A549 (cell line): ENCODE measurements at regions not wholly inside any gene's neighbourhood (a gene's known extent, or its start where the extent isn't known, plus 50 kb on each side); places are given as distances from the start of the nearest gene placed in this dataset.

ENCODE experiments used
- ATAC-seq, 2 experiments: fragments of 200-7000 bp in 1 of 2; fragments of >200 bp in 1 of 2; cut with Nextera tagmentation in 1 of 2; cut with Tn5 transposase in 1 of 2; 3 replicates each; pipeline versions ENCODE4 v1.8.0 to v1.9.1; 2018 to 2020; ENCODE audit warnings: mild to moderate bottlenecking in 1 of 2, moderate library complexity in 1 of 2
- CTCF ChIA-PET: fragments of 300-600 bp; sonication (Branson Sonifier 250); formaldehyde crosslinking; extraction: SDS; loops from one replicate; lab custom pipeline; 2021; ENCODE audit warnings: antibody characterized with exemption, inconsistent platforms; lab: Yijun Ruan, JAX
- POLR2A ChIA-PET: fragments of 350-600 bp; formaldehyde crosslinking; extraction: SDS; loops from one replicate; lab custom pipeline; 2021; ENCODE audit warnings: antibody characterized with exemption, inconsistent platforms; lab: Yijun Ruan, JAX
- DNase-seq, 2 experiments: peaks; one replicate each; pipeline versions ENCODE4 v3.0.0 to v3.0.0-alpha.2; 2011 to 2016; ENCODE audit warnings: low read depth in 1 of 2, low spot score in 1 of 2
- FAIRE-seq: peaks from 2 replicates; lab custom pipeline; 2011; peaks lifted over from hg19 to GRCh38; lab: Jason Lieb, UNC
- H3K27ac ChIP-seq, 2 experiments: fragments of >200 bp; sonication (Bioruptor Twin); formaldehyde crosslinking; 3 replicates each; pipeline ENCODE4 v1.5.1; 2016 to 2017
- H3K4me1 ChIP-seq: fragments of >200 bp; sonication (Bioruptor Twin); formaldehyde crosslinking; 3 replicates; pipeline ENCODE4 v1.6.1; 2016
- H3K4me2 ChIP-seq: fragments of >200 bp; sonication (Bioruptor Twin); formaldehyde crosslinking; 3 replicates; pipeline ENCODE4 v1.6.1; 2016
- H3K4me3 ChIP-seq: fragments of >200 bp; sonication (Bioruptor Twin); formaldehyde crosslinking; 3 replicates; pipeline ENCODE4 v1.5.1; 2016
- H3K9me3 ChIP-seq: fragments of >200 bp; sonication (Bioruptor Twin); formaldehyde crosslinking; 3 replicates; pipeline ENCODE4 v1.6.1; 2016
- CBX8 ChIP-seq: fragments of 200-600 bp; sonication (generic); IDR thresholded peaks from 2 replicates; pipeline ENCODE4 v1.6.1; 2016
- CHD2 ChIP-seq: fragments of 150-350 bp; IDR thresholded peaks from 2 replicates; pipeline ENCODE4 v1.6.1; 2014; ENCODE audit warnings: low read length; ENCODE audit not compliant: partially characterized antibody
- EHMT2 ChIP-seq: fragments of 200-600 bp; sonication (generic); IDR thresholded peaks from 2 replicates; pipeline ENCODE4 v1.6.1; 2016; ENCODE audit warnings: antibody characterized with exemption, low read depth, mild to moderate bottlenecking, moderate library complexity
- EP300 ChIP-seq, 2 experiments: fragments of >200 bp; sonication (Bioruptor Twin); formaldehyde crosslinking; IDR thresholded peaks; 2 replicates in 1 of 2; 3 replicates in 1 of 2; pipeline ENCODE4 v1.6.1; 2016 to 2017
- ESRRA ChIP-seq: fragments of 150-350 bp; IDR thresholded peaks from 2 replicates; pipeline ENCODE4 v1.6.1; 2014; ENCODE audit warnings: mild to moderate bottlenecking, low read length, borderline replicate concordance
- HDAC2 ChIP-seq: fragments of 200-600 bp; sonication (generic); IDR thresholded peaks from 2 replicates; pipeline ENCODE4 v1.6.1; 2016
- HEYL ChIP-seq: fragments of 250-450 bp; sonication (Bioruptor Pico); IDR thresholded peaks from 2 replicates; pipeline ENCODE4 v1.8.0; 2021; ENCODE audit warnings: mild to moderate bottlenecking, moderate library complexity
- HOXA7 ChIP-seq: fragments of 250-450 bp; sonication (Bioruptor Pico); IDR thresholded peaks from 2 replicates; pipeline ENCODE4 v1.5.0; 2020; ENCODE audit warnings: mild to moderate bottlenecking, moderate library complexity
- HOXB13 ChIP-seq: fragments of 250-450 bp; sonication (Bioruptor Pico); IDR thresholded peaks from 2 replicates; pipeline ENCODE4 v1.5.0; 2020; ENCODE audit warnings: low read depth, mild to moderate bottlenecking, moderate library complexity
- HOXB5 ChIP-seq: fragments of 250-450 bp; sonication (Bioruptor Pico); IDR thresholded peaks from 2 replicates; pipeline ENCODE4 v1.5.0; 2020; ENCODE audit warnings: mild to moderate bottlenecking, moderate library complexity
- KDM1A ChIP-seq: fragments of 200-600 bp; sonication (generic); IDR thresholded peaks from 2 replicates; pipeline ENCODE4 v1.6.1; 2016; ENCODE audit warnings: low read depth, mild to moderate bottlenecking
- MAFK ChIP-seq: fragments of 450-650 bp; IDR thresholded peaks from 2 replicates; pipeline ENCODE4 v1.6.1; 2014; ENCODE audit not compliant: partially characterized antibody
- MYC ChIP-seq: IDR thresholded peaks from 2 replicates; pipeline ENCODE4 v1.6.1; 2012; ENCODE audit warnings: mild to moderate bottlenecking, inconsistent platforms, low read length, improper control_type of control experiment, borderline replicate concordance
- NFE2L2 ChIP-seq: fragments of 150-350 bp; conservative IDR thresholded peaks from 2 replicates; pipeline ENCODE4 v1.6.1; 2014; ENCODE audit warnings: low read length
- POLR2A ChIP-seq: IDR thresholded peaks from 2 replicates; pipeline ENCODE4 v1.6.1; 2012; ENCODE audit warnings: mild to moderate bottlenecking, low read length
- RAD21 ChIP-seq, 2 experiments: fragments of >200 bp in 1 of 2; sonication (Bioruptor Twin) in 1 of 2; formaldehyde crosslinking in 1 of 2; IDR thresholded peaks in 1 of 2; conservative IDR thresholded peaks in 1 of 2; 2 replicates in 1 of 2; 3 replicates in 1 of 2; pipeline ENCODE4 v1.6.1; 2012 to 2018; ENCODE audit warnings: inconsistent platforms in 1 of 2
- RFX5 ChIP-seq: fragments of 450-650 bp; IDR thresholded peaks from 2 replicates; pipeline ENCODE4 v1.7.1; 2014; ENCODE audit warnings: antibody characterized with exemption, mild to moderate bottlenecking, moderate library complexity
- SMC3 ChIP-seq: fragments of >200 bp; sonication (Bioruptor Twin); formaldehyde crosslinking; IDR thresholded peaks from 3 replicates; pipeline ENCODE4 v1.6.1; 2018; ENCODE audit warnings: inconsistent platforms
- SREBF2 ChIP-seq: fragments of 450-650 bp; IDR thresholded peaks from 2 replicates; pipeline ENCODE4 v1.6.1; 2014; ENCODE audit warnings: mild to moderate bottlenecking, moderate library complexity
- ZC3H11A ChIP-seq: fragments of 450-650 bp; IDR thresholded peaks from 2 replicates; pipeline ENCODE4 v1.6.1; 2014; ENCODE audit warnings: antibody characterized with exemption, mild to moderate bottlenecking
- ZFP36 ChIP-seq: fragments of 450-650 bp; IDR thresholded peaks from 2 replicates; pipeline ENCODE4 v1.6.1; 2014; ENCODE audit warnings: borderline replicate concordance; ENCODE audit not compliant: partially characterized antibody
- WGBS: methylation state at CpG from one replicate; pipeline ENCODE4 v1.1.6; 2017; ENCODE audit errors: missing lambda C conversion rate; 5-methylcytosine and 5-hydroxymethylcytosine counted together
- TF ChIP-seq, protein P1 (sequence below): fragments of 250-450 bp; sonication (Bioruptor Pico); IDR thresholded peaks from 2 replicates; pipeline ENCODE4 v1.5.0; 2021; ENCODE audit warnings: mild to moderate bottlenecking, moderate library complexity, borderline replicate concordance
- TF ChIP-seq, protein P2 (sequence below): IDR thresholded peaks from 2 replicates; pipeline ENCODE4 v1.6.1; 2012
- TF ChIP-seq, protein P3 (sequence below): fragments of >200 bp; sonication (Bioruptor Twin); formaldehyde crosslinking; IDR thresholded peaks from 3 replicates; pipeline ENCODE4 v1.5.1; 2016

DNA sequence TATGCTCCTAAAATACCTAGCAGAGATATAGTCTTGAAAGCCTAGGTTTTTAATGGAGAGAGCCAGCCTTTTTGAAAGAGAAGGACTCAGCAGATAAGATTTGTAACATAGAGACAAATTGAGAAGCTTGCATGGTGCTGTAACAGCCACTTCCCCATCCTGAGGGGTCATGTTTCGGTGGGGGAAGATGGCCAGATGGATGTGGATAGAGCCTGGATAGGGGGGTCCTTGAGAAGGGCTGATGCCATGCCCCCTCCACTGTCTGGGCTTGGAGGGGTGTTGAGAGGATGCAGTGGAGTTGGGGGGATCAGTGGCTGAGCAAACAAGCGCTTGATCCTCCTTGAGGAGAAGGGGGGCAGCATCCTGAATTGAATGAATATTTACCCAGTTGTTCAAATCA lies 178.0 kb upstream of the HS6ST1 start:
- 6% methylated on average over 2 of the region's 2 CpGs for WGBS
- Histone ChIP-seq H3K27ac (no peak overlapping the region), H3K4me3 (no peak overlapping the region), H3K9me3 (no peaks in the 10 kb centered on the region), H3K4me2 (no peak overlapping the region)
- no peak for DNase-seq
- ATAC-seq, result no peak
- POLR2A ChIA-PET, result no interaction called here
- no peak for FAIRE-seq
- TF ChIP-seq, protein P1, sequence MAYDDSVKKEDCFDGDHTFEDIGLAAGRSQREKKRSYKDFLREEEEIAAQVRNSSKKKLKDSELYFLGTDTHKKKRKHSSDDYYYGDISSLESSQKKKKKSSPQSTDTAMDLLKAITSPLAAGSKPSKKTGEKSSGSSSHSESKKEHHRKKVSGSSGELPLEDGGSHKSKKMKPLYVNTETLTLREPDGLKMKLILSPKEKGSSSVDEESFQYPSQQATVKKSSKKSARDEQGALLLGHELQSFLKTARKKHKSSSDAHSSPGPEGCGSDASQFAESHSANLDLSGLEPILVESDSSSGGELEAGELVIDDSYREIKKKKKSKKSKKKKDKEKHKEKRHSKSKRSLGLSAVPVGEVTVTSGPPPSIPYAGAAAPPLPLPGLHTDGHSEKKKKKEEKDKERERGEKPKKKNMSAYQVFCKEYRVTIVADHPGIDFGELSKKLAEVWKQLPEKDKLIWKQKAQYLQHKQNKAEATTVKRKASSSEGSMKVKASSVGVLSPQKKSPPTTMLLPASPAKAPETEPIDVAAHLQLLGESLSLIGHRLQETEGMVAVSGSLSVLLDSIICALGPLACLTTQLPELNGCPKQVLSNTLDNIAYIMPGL (CRISPR knock-in tag), result no peak
- TF ChIP-seq ZC3H11A, result no peak
- TF ChIP-seq, protein P2, sequence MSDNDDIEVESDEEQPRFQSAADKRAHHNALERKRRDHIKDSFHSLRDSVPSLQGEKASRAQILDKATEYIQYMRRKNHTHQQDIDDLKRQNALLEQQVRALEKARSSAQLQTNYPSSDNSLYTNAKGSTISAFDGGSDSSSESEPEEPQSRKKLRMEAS, result no peak
- TF ChIP-seq SMC3, result no peak
- no peak for TF ChIP-seq ESRRA
- TF ChIP-seq EHMT2, result no peak
- TF ChIP-seq HOXA7 (CRISPR knock-in tag), result no peak
- TF ChIP-seq ZFP36, result no peak
- no peak for TF ChIP-seq KDM1A
- no peak for TF ChIP-seq HDAC2
- no peak for TF ChIP-seq CHD2
- TF ChIP-seq SREBF2, result no peak
- no peak for TF ChIP-seq EP300 (IDR thresholded peaks at IDR 0.05)
- TF ChIP-seq, protein P3, sequence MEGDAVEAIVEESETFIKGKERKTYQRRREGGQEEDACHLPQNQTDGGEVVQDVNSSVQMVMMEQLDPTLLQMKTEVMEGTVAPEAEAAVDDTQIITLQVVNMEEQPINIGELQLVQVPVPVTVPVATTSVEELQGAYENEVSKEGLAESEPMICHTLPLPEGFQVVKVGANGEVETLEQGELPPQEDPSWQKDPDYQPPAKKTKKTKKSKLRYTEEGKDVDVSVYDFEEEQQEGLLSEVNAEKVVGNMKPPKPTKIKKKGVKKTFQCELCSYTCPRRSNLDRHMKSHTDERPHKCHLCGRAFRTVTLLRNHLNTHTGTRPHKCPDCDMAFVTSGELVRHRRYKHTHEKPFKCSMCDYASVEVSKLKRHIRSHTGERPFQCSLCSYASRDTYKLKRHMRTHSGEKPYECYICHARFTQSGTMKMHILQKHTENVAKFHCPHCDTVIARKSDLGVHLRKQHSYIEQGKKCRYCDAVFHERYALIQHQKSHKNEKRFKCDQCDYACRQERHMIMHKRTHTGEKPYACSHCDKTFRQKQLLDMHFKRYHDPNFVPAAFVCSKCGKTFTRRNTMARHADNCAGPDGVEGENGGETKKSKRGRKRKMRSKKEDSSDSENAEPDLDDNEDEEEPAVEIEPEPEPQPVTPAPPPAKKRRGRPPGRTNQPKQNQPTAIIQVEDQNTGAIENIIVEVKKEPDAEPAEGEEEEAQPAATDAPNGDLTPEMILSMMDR, result no peak
- TF ChIP-seq MYC, result no peak
- no peak for TF ChIP-seq MAFK
- no peak for TF ChIP-seq HOXB13
- TF ChIP-seq, all 56 proteins: peak for 0
- CTCF ChIA-PET, result interaction anchor here (1.0 kb wide), 2 partner anchors 10 to 27 kb away, joined by 3 read pairs; no protein-coding TSS in a partner anchor
- no peaks in the 10 kb centered on the region for H3K4me1 ChIP-seq

DNA sequence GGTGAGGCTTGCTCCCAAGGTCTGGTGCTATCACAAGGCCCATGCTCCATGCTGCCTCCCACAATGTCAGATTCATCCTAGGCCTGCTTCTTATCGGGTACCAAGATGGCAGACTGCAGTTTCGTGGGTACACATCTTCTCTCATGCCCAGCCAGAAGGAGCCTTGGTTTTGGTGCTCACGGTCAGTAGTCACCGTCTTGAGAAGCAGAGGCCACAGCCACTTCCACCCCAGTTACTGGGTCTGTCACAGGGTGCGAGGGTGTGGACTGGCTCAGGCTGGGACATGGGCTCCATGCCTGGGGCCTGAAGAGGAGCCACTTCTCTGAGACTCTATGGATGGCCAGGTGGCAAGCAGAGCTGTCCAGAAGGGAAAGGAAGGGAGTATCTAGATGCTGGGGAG lies 178.8 kb upstream of the HS6ST1 start:
- Histone ChIP-seq H3K27ac (no peak overlapping the region), H3K4me1 (no peaks in the 10 kb centered on the region), H3K4me3 (no peak overlapping the region), H3K4me2 (no peak overlapping the region), H3K9me3 (no peaks in the 10 kb centered on the region)
- FAIRE-seq, result no peak
- ChIA-PET CTCF (no interaction called here), POLR2A (no interaction called here)
- WGBS, result 17% methylated on average over 2 of the region's 5 CpGs
- no peak for ATAC-seq
- DNase-seq, result no peak
- TF ChIP-seq HOXB5 (CRISPR knock-in tag), result no peak
- TF ChIP-seq HEYL (CRISPR knock-in tag), result no peak
- no peak for TF ChIP-seq POLR2A
- TF ChIP-seq RAD21 (conservative IDR thresholded peaks at IDR 0.05 in 1 of 2, IDR thresholded peaks at IDR 0.05 in 1 of 2), result no peak
- TF ChIP-seq SREBF2, result no peak
- no peak for TF ChIP-seq CBX8
- no peak for TF ChIP-seq ESRRA
- no peak for TF ChIP-seq EP300 (IDR thresholded peaks at IDR 0.05)
- TF ChIP-seq CHD2, result no peak
- TF ChIP-seq MYC, result no peak
- no peak for TF ChIP-seq RFX5
- no peak for TF ChIP-seq ZC3H11A
- no peak for TF ChIP-seq HOXA7 (CRISPR knock-in tag)
- no peak for TF ChIP-seq NFE2L2
- TF ChIP-seq, all 56 proteins: peak for 0
